ENCODE measurements at regions not wholly inside any gene's neighbourhood (a gene's known extent, or its start where the extent isn't known, plus 50 kb on each side); places are given as distances from the start of the nearest gene placed in this dataset.

- no peaks in the 10 kb centered on the region for H3K27me3 ChIP-seq
- TF ChIP-seq, protein P1, sequence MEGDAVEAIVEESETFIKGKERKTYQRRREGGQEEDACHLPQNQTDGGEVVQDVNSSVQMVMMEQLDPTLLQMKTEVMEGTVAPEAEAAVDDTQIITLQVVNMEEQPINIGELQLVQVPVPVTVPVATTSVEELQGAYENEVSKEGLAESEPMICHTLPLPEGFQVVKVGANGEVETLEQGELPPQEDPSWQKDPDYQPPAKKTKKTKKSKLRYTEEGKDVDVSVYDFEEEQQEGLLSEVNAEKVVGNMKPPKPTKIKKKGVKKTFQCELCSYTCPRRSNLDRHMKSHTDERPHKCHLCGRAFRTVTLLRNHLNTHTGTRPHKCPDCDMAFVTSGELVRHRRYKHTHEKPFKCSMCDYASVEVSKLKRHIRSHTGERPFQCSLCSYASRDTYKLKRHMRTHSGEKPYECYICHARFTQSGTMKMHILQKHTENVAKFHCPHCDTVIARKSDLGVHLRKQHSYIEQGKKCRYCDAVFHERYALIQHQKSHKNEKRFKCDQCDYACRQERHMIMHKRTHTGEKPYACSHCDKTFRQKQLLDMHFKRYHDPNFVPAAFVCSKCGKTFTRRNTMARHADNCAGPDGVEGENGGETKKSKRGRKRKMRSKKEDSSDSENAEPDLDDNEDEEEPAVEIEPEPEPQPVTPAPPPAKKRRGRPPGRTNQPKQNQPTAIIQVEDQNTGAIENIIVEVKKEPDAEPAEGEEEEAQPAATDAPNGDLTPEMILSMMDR (IDR thresholded peaks at IDR 0.05), result no peak
- TF ChIP-seq POLR2A (IDR thresholded peaks at IDR 0.05), result no peak
- no peaks in the 10 kb centered on the region for H3K4me1 ChIP-seq
- no peak overlapping the region for H3K4me3 ChIP-seq
- H3K9me3 ChIP-seq, result no peaks in the 10 kb centered on the region
- DNase-seq, result no peak
- H3K27ac ChIP-seq, result no peak overlapping the region
- H3K36me3 ChIP-seq, result no peaks in the 10 kb centered on the region
- intact Hi-C loops (cut with DNase I; ENCODE audit: low total_unique reads), result no loop called here
Measured at GRCh38 chr6:145003145-145003544, 718.0 kb downstream of the UTRN start.

GRCh38 chr6:145006914-145007313 lies 721.8 kb downstream of the UTRN start:
- no peak for DNase-seq
- no peak overlapping the region for H3K4me3 ChIP-seq
- intact Hi-C loops (cut with DNase I; ENCODE audit: low total_unique reads), result no loop called here
- TF ChIP-seq POLR2A (IDR thresholded peaks at IDR 0.05), result no peak
- H3K27me3 ChIP-seq, result no peaks in the 10 kb centered on the region
- H3K9me3 ChIP-seq, result no peaks in the 10 kb centered on the region
- H3K36me3 ChIP-seq, result no peaks in the 10 kb centered on the region
- no peaks in the 10 kb centered on the region for H3K4me1 ChIP-seq
- no peak overlapping the region for H3K27ac ChIP-seq

GRCh38 chr6:145008715-145009114 lies 723.6 kb downstream of the UTRN start:
- no peak for TF ChIP-seq POLR2A (IDR thresholded peaks at IDR 0.05)
- TF ChIP-seq, protein P1 (IDR thresholded peaks at IDR 0.05), result no peak
- H3K27me3 ChIP-seq, result no peaks in the 10 kb centered on the region
- no peaks in the 10 kb centered on the region for H3K4me1 ChIP-seq
- DNase-seq, result no peak
- H3K4me3 ChIP-seq, result no peak overlapping the region
- no peaks in the 10 kb centered on the region for H3K36me3 ChIP-seq
- no peak overlapping the region for H3K27ac ChIP-seq
- intact Hi-C loops (cut with DNase I; ENCODE audit: low total_unique reads), result no loop called here
- H3K9me3 ChIP-seq, result no peaks in the 10 kb centered on the region

DNA sequence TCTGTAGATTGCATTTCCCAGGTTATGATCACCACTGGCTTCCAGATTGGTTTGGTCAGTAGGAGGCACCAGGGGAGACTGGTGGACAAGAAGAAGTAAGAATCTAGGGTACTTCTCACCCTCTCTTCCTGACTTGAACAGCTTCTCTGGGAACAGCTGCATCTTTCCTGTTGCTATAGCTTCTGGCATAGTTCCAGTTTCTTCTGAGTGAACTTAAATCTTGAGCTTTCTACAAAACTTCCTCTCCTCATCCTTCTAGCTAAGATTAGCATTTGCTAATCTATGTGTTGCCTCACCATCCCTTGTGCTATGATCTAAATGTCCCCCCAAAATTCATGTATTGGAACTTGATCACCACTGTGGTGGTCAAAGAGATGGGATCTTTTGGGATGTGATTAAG lies 724.6 kb downstream of the UTRN start:
- TF ChIP-seq, protein P1 (IDR thresholded peaks at IDR 0.05), result no peak
- TF ChIP-seq POLR2A (IDR thresholded peaks at IDR 0.05), result no peak
- Histone ChIP-seq H3K27me3 (no peaks in the 10 kb centered on the region), H3K4me3 (no peak overlapping the region), H3K27ac (no peak overlapping the region), H3K9me3 (no peaks in the 10 kb centered on the region), H3K36me3 (no peaks in the 10 kb centered on the region), H3K4me1 (no peaks in the 10 kb centered on the region)
- intact Hi-C loops (cut with DNase I; ENCODE audit: low total_unique reads), result no loop called here
- DNase-seq, result no peak

- DNase-seq, result no peak
- no peaks in the 10 kb centered on the region for H3K9me3 ChIP-seq
- H3K36me3 ChIP-seq, result no peaks in the 10 kb centered on the region
- intact Hi-C loops (cut with DNase I; ENCODE audit: low total_unique reads), result no loop called here
- H3K4me1 ChIP-seq, result no peaks in the 10 kb centered on the region
- H3K27ac ChIP-seq, result no peak overlapping the region
- no peaks in the 10 kb centered on the region for H3K27me3 ChIP-seq
- no peak overlapping the region for H3K4me3 ChIP-seq
- TF ChIP-seq, protein P1 (IDR thresholded peaks at IDR 0.05), result no peak
- TF ChIP-seq POLR2A (IDR thresholded peaks at IDR 0.05), result no peak
Measured at GRCh38 chr6:145012039-145012662, 723.2 kb downstream of the EPM2A start.
